ENCODE measurements at regions not wholly inside any gene's neighbourhood (a gene's known extent, or its start where the extent isn't known, plus 50 kb on each side); places are given as distances from the start of the nearest gene placed in this dataset.

DNA sequence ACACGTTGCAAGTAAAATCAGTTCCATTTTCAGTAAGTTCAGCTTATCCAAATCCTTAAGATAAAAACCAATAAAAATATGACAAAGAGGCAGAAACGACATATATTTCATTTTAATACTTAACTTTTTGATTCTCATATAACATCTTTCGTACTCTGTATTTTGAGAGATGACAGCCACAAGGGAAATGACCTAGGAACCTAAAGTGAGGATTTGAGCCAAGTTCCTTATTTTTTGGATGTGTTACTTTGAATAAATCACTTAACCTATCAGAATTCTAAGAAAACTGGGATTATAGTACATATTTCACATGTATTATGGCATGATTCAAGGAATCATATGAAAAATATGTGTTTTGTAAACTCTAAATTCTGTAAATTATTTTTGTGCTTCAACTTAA lies 143.6 kb upstream of the TRPC6 start:
- Histone ChIP-seq H3K23ac (ENCODE audit: insufficient read length) (no peak overlapping the region), H2AK5ac (ENCODE audit: low read depth, low read length) (no peak overlapping the region), H3K9me3 (ENCODE audit: insufficient read depth in 2 of 2, low read depth in 1 of 2, low read length in 1 of 2) (no peaks in the 10 kb centered on the region), H3K56ac (replicated peaks; ENCODE audit: insufficient read length, low read depth, low read length) (no peak overlapping the region), H4K8ac (ENCODE audit: extremely low read depth, insufficient read depth, low read length) (no peak overlapping the region), H3K23me2 (ENCODE audit: low read depth, low read length) (no peaks in the 10 kb centered on the region), H3K79me2 (ENCODE audit: control insufficient read depth in 1 of 2, insufficient read depth in 2 of 2, low read length in 2 of 2) (no peaks in the 10 kb centered on the region), H2BK5ac (ENCODE audit: low read depth, low read length) (no peak overlapping the region), H3K4me2 (ENCODE audit: insufficient read depth in 1 of 2, low read depth in 2 of 2, low read length in 2 of 2) (no peak overlapping the region), H4K20me1 (replicated peaks in 1 of 2; ENCODE audit: control insufficient read depth in 1 of 2, insufficient read depth in 2 of 2, low read length in 2 of 2) (no peaks in the 10 kb centered on the region), H4K91ac (replicated peaks; ENCODE audit: insufficient read length, low read length) (no peak overlapping the region), H3K4ac (replicated peaks; ENCODE audit: insufficient read length, low read depth, low read length) (no peak overlapping the region), H4K5ac (ENCODE audit: insufficient read length, low read depth, low read length) (no peak overlapping the region), H2BK120ac (replicated peaks; ENCODE audit: low read depth, low read length) (no peak overlapping the region), H2BK15ac (ENCODE audit: low read length) (no peak overlapping the region), H2AFZ (ENCODE audit: low read length) (no peak overlapping the region), H2BK20ac (ENCODE audit: low read length) (no peak overlapping the region), H3K79me1 (ENCODE audit: low read depth, low read length) (no peaks in the 10 kb centered on the region), H3K36me3 (ENCODE audit: control insufficient read depth in 2 of 4, insufficient read depth in 4 of 4, low read length in 3 of 4) (no peaks in the 10 kb centered on the region), H3K27me3 (replicated peaks in 1 of 4; ENCODE audit: control insufficient read depth in 3 of 4, extremely low read depth in 1 of 4, insufficient read depth in 3 of 4, low read length in 3 of 4) (no peaks in the 10 kb centered on the region), H3K27ac (ENCODE audit: low read depth, low read length) (no peak overlapping the region), H3K9ac (replicated peaks in 1 of 4; ENCODE audit: extremely low read depth in 1 of 4, low read depth in 3 of 4, low read length in 3 of 4) (no peak overlapping the region), H3K4me3 (ENCODE audit: extremely low read depth in 1 of 4, insufficient read depth in 2 of 4, low read depth in 3 of 4, low read length in 4 of 4) (no peak overlapping the region), H3K4me1 (replicated peaks in 1 of 4; ENCODE audit: control insufficient read depth in 3 of 4, insufficient read depth in 4 of 4, low read length in 3 of 4) (no peaks in the 10 kb centered on the region), H3K18ac (ENCODE audit: extremely low read depth, low read length) (no peak overlapping the region), H2BK12ac (ENCODE audit: low read depth, low read length) (no peak overlapping the region), H3K14ac (ENCODE audit: insufficient read length) (no peak overlapping the region)
- FAIRE-seq (no peak), DNase-seq (ENCODE audit: low read depth in 1 of 2, low spot score in 2 of 2) (no peak)
- CTCF ChIA-PET (ENCODE audit: partially characterized antibody), result no interaction called here
- 82% methylated on average over 3 of the region's 3 CpGs; no CpG with 5 or more reads in 1 of the 2 experiments for WGBS, 2 experiments (ENCODE audit: extremely low coverage in 1 of 2, insufficient coverage in 1 of 2, insufficient read length in 1 of 2, insufficient replicate concordance in 2 of 2, low coverage in 1 of 2, low lambda C conversion rate in 2 of 2, missing lambda C conversion rate in 1 of 2)
- TF ChIP-seq KDM4A (IDR thresholded peaks at IDR 0.05; ENCODE audit: low read depth, low read length, severe bottlenecking) (no peak), POLR2A (IDR thresholded peaks at IDR 0.05; ENCODE audit: control extremely low read depth in 1 of 2, low read depth in 2 of 2, low read length in 2 of 2) (no peak)
- POLR2A ChIA-PET (ENCODE audit: partially characterized antibody), result no interaction called here
